HG02763 (cell line): ENCODE measurements at regions not wholly inside any gene's neighbourhood (a gene's known extent, or its start where the extent isn't known, plus 50 kb on each side); places are given as distances from the start of the nearest gene placed in this dataset.
A peak's percentile ranks its signal among the peaks of the same experiment; 100 is the strongest.

ENCODE experiments used
- ATAC-seq: cut with Tn5 transposase; IDR thresholded peaks from one replicate; pipeline ENCODE4 v1.9.1; 2021; ENCODE audit warnings: mild to moderate bottlenecking, moderate library complexity; ENCODE audit not compliant: unreplicated experiment

DNA sequence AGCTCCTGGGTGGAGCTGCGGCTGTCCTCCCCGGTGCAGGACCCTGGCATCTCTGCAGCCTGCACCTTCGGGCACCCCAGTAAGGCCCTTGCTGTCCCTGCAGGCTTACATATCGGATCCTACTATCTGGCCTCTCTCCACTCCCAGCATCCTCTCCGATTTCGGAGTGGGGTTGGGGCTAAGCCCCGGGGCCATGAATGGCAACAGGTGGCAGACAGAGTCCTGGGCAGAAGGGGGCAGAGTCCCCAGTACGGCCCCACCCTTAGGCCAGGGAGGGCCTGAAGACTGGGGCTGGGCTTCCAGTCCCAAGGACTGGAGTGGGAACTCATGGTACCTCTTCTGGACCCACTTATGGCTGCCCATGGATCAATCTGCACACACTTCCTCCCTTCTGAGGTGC lies 180.4 kb upstream of the MC4R start:
- no peak for ATAC-seq

DNA sequence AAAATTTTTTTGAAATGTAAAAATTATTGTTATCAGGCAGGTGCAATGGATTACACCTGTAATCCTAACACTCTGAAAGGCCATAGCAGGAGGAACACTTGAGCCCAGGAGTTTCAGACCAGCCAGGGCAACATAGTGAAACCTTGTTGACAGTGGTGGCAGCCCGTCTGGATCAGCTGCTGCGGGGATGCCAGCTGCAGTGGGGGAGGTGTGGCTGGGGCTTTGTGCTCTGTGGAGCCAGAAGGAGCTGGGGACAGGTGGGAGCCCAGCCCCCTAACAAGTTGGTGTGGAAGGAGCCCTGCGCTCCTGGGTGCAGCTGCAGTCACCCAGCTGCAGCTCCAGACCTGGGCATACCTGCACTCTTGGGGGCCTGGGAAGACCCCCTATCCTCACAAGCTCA lies 182.4 kb upstream of the MC4R start:
- no peak for ATAC-seq

DNA sequence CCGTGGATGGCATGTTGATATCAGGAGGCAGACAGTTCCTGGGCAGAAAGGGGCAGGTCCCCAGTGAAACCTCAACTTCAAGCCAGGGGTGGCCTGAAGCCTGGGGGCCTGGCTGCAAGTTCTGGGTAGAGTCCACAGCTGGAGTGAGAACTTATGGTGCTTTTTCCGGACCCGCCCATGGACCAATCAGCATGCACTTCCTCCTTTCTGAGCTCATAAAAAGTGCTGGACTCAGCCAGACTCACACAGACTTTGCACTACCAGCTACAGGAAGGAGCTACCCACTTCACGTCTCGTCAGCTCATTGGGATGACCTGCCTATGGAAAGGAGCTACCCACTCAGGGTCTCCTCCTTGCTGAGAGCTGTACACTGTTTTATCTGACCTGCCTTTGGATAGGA lies 183.1 kb upstream of the MC4R start:
- no peak for ATAC-seq

DNA sequence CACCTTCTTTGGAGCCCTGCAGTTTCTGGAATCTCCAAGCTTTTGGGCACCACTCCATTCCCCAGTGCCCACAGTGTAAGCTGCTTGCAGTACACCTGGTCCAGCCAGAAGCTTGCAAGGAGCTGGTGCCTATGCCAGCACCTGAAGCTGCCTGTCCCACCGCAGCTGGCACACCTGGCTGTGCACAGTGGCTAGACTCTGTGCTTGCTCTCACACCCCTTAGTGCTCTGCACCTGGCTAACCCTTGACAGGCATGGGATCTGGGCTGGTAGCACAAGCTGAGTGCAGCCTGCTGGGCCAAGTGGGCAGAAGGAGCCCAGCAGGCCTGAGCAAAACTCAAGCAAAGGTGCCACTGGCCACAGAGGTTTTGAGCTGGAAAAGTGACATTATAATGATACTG lies 183.8 kb upstream of the MC4R start:
- ATAC-seq: no peak

DNA sequence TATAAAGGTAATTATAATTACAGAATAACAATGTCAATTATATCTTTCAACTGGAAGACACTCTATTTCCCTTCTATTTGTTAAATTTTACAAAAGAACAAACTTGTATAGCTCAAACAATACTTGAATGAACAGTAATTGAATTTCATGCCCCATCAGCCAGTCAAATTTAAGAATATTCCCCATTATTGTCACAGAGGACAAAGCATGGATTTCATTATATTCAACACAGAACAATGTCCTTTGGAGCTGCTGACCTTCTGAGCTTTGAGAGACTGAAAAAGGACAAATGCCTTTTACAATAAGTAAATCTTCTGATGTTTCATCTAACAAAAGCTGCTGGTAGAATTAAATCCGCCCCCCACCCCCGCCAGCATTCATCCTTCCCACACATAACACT lies 187.5 kb upstream of the MC4R start:
- ATAC-seq: no peak

DNA sequence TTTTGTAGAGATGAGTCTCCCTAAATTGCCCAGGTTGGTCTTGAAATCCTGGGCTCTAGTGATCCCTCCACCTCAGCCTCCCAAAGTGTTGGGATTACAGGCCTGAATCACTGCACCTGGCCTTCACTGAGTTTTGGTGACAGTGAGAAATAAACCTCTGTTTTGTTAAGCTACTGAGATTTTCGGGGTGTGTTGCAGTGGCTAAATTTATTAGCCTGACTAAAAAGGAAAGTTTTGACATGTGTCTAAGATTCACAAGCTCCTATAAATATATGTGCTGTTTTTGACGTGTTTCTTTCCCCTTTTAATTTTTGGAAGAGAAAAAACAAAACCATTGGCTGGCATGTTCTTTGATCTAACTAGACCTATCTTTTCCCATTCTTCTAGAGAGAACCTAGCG lies 190.5 kb upstream of the MC4R start:
- ATAC-seq: no peak

DNA sequence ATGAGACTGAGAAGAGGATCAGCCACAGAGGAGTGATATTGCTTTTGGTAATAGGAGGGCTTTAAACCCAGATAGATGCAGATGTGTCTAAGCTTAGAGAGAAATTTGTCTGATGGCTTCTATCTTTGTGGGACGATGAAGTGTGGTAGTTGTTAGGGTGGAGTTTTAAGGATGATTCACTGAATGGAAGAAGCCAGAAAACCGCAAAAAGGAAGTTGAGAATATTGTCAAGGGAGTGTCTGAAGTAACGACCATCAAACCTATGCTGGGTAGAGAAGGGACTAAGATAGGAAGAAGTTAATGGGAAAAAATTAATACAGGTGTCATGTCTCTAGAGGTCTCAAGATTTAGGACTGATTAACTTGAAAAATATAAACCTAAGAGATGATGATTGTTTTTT lies 195.6 kb upstream of the MC4R start:
- no peak for ATAC-seq

DNA sequence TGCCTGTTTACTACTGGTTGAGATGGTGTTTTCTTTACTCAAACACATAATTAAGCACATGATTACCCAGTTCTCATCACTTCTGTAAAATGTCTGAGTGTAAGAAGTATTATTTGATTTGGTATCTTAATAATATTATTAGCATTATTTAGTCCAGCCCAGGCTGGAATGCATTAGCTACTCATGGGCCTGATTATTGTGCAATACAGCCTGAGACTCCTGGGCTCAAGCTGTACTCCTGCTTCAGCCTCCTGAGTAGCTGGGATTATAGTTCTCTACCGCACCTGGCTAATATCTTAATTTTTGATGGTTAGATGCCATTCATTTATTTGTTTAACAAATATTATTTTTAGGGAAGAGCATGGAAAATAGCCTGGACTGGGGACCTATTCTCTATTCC lies 197.6 kb upstream of the MC4R start:
- ATAC-seq: no peak

DNA sequence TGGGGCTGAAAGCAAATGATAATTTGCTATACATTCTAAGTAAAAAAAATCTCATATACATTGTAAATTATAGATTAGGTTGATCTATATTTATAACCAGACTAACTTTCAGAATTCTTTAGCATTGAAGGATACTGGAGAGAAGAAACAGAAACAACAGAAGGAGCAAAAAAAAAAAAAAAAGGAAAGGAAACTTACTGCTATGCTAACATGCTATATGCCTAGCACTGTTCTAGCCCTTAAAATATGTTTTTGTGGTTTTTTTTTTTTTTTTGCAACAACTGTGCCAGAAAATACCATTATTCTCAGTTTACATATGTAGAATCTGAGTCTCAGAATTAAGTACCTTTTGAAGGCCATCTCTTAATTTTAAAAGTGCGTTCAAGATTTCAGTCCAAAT lies 204.9 kb upstream of the MC4R start:
- ATAC-seq: no peak

DNA sequence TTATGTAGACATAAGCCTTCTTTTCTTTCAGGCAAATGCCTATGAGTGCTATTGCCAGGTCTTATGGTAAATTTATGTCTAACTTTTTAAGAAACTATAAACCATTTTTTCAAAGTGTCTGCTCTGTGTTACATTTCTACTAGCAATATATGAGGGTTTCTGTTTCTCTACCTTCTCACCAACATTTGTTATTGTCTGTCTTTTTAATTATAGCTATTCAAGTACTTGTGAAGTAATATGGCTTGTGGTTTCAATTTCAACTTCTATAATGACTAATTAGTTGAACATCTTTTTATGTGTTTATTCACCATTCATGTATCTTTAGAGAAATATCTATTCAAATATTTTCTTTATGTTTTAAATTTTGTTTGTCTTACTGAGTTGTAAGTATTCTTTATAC lies 213.1 kb upstream of the MC4R start:
- ATAC-seq: no peak

DNA sequence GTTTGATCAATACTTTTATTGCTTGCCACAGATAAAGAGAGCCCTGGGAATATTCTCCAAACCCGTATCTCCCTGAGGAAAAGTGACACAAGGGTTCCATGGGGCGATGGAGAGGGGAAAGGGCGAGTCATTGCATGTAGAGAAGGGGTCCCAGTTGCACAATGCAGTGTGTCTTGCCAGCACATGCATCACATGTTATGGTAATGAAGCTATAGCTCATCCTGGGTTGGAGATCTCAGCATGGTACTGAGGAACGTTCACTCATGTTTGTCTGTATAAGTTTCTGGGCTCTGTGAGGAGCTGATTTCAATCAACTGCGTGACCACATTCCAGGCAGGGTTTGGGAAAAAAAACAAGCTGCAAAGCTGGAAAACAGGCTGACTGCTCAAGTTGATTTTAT lies 220.7 kb upstream of the MC4R start:
- no peak for ATAC-seq

DNA sequence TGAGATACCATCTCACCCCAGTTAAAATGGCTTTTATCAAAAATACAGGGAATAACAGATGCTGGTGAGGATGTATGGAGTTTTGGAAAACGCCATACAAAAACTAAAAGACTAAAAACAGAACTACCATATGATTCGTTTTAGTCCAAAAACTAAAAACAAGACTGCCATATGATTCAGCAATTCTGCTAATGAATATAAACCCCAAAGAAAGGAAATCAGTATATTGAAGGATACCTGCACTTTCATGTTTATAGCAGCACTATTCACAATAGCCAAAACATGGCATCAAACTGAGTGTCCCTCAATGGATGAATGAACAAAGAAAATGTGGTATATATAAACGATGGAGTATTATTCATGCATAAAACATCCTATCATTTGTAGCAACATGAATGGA lies 224.4 kb upstream of the MC4R start:
- ATAC-seq: no peak

DNA sequence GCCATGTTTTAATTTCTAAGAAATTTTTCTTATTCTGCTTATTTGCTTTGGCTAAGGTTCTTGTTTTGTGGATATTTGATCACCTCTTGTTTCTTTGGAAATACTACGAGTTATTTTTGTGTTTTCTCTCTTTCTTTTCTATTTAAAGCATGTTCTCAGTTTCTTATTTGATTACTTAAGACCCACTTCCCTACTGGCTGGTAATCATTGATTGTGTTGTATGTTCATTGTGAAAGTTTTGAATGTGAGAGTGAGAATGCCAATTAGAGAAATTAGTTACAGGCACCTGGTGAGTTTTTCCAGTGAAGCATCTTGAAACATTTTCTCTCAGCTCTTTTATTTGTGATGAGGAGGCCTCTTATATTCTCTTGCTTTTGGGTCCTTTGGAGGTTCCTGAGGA lies 226.7 kb upstream of the MC4R start:
- ATAC-seq: peak; percentile 93

DNA sequence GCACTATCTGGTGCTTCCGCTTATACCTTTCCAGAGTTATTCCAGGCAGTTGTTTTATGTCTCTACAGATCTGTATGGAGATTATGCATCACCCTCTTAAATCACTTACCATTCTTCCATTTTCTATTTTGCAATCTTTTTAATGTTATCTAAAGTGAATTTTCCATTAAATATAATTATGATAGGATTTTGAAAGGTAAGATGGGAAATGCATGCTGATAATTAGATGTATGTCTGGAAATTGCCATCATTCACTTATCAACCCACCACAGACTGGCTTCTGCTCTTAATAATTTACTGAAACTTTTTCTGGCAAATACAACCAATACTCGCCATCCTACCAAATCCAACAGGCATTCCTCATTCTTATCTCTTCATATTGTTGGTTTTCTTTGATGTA lies 227.4 kb upstream of the MC4R start:
- no peak for ATAC-seq

DNA sequence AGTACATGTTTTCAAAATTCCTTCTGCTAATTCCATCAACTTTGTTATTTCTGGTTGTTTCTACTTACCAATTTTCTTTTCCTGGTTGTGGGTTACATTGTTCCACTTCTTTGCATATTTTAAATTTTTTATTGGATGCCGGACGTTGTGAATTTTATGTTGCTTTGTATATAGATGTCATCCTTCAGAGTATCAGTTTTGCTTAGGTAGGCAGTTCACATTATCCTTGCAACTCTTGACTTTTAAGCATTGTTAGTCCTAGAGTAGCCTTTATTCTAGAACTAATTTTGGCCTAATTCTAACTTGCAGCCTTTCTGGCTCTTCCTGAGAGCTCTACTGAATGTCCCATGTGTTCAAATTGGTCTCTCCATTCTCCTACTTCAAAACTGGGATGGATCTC lies 228.7 kb upstream of the MC4R start:
- no peak for ATAC-seq

DNA sequence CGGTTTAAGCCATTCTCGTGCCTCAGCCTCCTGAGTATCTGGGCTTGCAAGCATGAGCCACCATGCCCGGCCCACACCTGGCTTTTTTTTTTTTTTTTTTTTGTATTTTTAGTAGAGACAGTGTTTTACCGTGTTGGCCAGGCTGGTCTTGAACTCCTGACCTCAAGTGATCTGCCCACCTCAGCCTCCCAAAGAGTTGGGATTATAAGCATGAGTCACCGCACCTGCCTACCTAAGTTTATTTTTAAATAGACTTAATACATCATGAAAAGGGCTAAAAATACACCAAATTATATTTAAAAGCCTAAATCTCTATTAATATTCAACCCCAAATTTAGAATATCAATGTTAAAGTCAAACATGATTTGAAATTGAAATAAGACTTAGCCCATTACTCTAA lies 250.8 kb upstream of the MC4R start:
- ATAC-seq: no peak

DNA sequence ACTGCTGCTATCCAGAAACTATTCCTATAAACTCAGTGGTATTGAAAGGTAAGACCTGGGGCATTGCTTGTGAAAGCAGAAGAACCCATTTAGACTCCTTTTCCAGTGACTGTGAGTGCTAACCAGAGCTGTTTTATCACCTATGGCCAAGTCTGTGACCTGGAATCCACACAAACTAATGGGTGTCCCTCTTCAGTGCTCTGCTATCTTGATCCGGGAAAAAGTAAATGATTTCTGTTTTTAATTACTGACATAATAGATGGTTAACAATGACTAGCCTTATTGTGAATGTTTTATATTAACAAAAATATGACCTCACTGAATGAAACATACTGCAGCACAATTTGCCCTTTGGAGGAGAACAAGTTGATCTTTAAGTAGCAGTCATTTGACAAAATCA lies 251.6 kb upstream of the MC4R start:
- no peak for ATAC-seq

DNA sequence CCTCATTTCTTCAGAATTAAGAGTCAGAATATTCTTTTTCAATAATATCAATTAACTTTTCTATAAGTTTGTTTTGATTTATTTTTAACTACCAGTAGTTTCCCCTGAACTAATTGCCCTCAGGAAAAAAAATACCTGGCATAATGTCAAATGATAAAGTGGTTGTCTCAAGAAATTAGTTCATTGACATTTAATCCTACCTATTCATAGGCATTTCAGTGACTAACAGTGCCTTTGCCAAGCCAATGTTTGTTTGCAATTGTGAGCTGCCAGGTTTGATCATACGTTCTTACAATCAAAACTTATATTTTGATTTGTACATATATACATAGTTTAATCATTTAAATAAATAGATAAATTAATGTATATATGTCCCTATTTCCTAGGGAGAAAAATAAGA lies 267.3 kb upstream of the MC4R start:
- ATAC-seq: no peak

DNA sequence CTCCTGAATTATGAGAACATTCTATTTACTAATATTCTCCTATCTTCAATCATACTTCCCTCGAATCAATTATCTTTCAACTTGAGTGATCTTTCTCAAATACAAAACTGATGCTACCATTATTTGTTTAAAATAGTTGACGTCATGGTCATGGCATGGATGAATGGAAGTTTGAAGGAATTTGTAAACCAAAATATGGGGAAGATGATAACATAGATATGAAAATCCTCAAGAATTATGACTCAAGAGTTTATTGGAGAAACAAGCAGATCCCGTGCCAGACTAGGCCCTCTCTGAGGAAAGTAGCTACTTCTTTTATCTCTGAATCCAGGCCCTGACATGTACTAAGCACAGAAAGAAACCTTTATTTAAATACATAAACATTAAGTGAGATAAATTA lies 270.4 kb upstream of the MC4R start:
- ATAC-seq: no peak

DNA sequence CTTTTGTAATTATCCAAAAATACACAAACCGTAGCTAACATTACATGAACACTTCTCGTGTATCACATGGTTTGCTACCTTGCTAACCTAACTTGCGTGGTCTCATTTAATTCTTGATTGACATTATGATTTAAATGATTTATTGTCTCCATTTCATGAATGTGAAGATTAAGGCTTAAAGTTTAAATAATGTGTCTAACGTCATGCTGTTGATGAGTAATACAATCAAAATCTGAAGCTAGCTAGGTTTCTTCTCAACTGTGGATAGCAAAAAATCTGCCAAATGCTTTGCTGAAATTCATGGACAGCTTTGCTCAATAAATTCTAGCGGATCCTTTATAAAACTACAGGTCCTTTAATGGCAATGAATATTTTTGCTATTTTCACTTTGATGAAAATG lies 274.1 kb upstream of the MC4R start:
- no peak for ATAC-seq

DNA sequence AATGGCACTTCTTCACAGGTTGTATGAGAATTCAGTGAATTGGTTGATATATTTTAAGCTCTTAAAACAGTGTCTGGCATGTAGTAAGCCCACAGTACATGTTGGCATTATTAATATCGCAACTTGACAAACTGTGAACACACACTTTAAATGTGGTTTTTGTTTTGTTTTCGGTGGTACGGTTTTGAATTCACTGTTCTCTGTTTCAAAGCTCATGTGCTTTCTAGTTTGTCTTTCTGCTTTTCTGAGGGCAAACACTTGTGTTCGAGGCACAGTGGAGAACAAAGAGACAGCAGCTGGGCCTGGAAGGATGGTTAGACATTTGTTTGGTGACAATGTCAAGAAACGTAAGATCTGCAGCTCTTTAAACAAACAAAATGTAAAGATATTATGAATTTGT lies 276.5 kb upstream of the MC4R start:
- peak; percentile 96 for ATAC-seq

DNA sequence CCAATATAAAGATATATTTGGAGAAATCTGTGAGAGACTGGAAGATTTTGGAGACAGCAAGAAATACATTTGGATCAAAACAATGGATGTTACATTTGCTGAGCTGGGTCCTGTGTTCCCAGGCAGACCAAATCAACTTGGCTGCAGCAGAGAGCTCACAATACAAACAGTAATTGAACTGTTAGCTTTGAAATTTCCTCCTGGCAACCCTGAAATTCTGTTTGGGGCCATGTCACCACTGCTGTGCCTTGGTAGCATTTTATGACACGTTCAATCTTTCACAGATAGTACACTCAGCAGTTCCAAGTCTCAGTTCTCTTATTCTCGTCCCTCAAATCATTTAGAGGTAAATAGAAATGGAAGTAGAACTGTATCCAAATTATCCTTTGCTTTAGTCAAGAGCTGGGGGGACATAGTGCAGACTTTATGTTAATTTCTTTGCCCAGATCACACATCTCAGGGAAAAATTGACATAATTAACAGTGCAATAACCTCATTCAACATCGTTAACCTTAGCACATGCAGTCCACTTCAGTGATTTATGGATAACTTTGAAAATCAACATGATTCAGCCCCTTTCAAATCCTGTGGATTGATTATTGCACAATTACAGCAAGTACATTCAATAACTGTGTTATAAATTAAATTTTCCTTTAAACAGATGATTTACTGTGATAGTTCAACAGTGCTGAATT lies 277.4 kb upstream of the MC4R start:
- no peak for ATAC-seq

DNA sequence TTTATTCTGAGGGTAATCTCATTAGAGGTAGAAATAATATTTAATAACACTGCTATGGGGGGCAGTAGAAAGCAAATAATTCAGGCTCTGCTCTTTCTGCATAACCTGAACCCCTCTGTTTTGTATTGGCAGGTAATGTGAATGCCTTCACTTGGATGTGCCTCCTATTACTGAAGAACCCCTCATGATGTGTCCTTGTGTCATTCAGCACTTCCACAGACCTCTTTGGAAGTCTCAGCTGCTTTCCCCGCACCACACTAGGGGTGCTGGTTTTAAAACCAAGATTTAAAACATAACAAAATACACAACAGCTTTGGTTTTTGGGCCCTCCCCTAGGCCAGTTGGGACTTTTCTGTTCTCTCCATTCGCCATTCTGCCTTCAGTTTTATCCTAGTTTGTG lies 281.7 kb upstream of the MC4R start:
- ATAC-seq: no peak

DNA sequence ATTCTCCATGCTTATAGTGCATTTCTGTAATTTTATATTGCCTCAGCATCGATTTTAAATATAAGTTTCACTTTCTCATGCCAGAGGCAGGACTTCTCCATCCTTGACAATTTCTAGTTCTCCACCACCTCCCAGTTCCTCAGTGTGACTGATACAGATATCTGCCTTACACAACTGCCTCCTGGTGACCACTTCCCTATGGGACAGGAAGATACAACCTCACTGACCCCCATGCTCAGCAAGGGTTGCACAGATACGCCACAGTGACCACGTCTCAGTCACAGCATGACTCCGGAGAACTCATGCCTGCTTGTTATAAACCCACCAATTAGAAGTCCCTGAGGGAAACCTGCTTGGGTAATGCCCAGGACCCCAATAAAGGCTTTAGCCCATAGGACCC lies 284.0 kb upstream of the MC4R start:
- ATAC-seq: peak; percentile 42
